Mesenchymal stem cell (in vitro differentiated cells and primary cell): ENCODE measurements at regions not wholly inside any gene's neighbourhood (a gene's known extent, or its start where the extent isn't known, plus 50 kb on each side); places are given as distances from the start of the nearest gene placed in this dataset.

Experiments used
- DNase-seq: peaks from one replicate; pipeline ENCODE4 v3.0.0-alpha.2; 2013
- H2AFZ ChIP-seq: one replicate; pipeline ENCODE4 v1.6.1; 2013; ENCODE audit warnings: low read depth, mild to moderate bottlenecking, control low read depth, inconsistent platforms, low read length, moderate library complexity
- H2AK5ac ChIP-seq: 2 replicates; pipeline ENCODE4 v1.6.1; 2013; ENCODE audit warnings: low read length, moderate library complexity, mild to moderate bottlenecking, inconsistent platforms; ENCODE audit not compliant: severe bottlenecking
- H2BK120ac ChIP-seq: one replicate; pipeline ENCODE4 v1.6.1; 2013; ENCODE audit warnings: low read depth, mild to moderate bottlenecking, inconsistent platforms, low read length, moderate library complexity
- H2BK12ac ChIP-seq, 2 experiments: one replicate each; pipeline ENCODE4 v1.6.1; 2013; ENCODE audit warnings: inconsistent platforms in 2 of 2, low read length in 2 of 2, mild to moderate bottlenecking in 2 of 2, moderate library complexity in 2 of 2, control low read depth in 1 of 2
- H2BK15ac ChIP-seq: one replicate; pipeline ENCODE4 v1.6.1; 2013; ENCODE audit warnings: mild to moderate bottlenecking, low read depth, inconsistent platforms; ENCODE audit not compliant: poor library complexity, severe bottlenecking
- H2BK5ac ChIP-seq: 2 replicates; pipeline ENCODE4 v1.6.1; 2013; ENCODE audit warnings: low read depth, mild to moderate bottlenecking, low read length, control low read depth, inconsistent platforms; ENCODE audit not compliant: poor library complexity, severe bottlenecking
- H3K14ac ChIP-seq, 2 experiments: one replicate each; pipeline ENCODE4 v1.6.1; 2013; ENCODE audit warnings: inconsistent platforms in 2 of 2, low read length in 2 of 2, control low read depth in 1 of 2, mild to moderate bottlenecking in 1 of 2, moderate library complexity in 1 of 2
- H3K18ac ChIP-seq, 2 experiments: one replicate each; pipeline ENCODE4 v1.6.1; 2013; ENCODE audit warnings: inconsistent platforms in 2 of 2, low read length in 2 of 2, control low read depth in 1 of 2, low read depth in 1 of 2, mild to moderate bottlenecking in 1 of 2
- H3K23ac ChIP-seq, 2 experiments: one replicate each; pipeline ENCODE4 v1.6.1; 2013; ENCODE audit warnings: inconsistent platforms in 2 of 2, low read length in 2 of 2, mild to moderate bottlenecking in 2 of 2, moderate library complexity in 2 of 2, control low read depth in 1 of 2
- H3K27ac ChIP-seq: 2 replicates; pipeline ENCODE4 v1.5.1; 2013; ENCODE audit warnings: mild to moderate bottlenecking, moderate library complexity, low read length, control low read depth, inconsistent platforms; ENCODE audit not compliant: poor library complexity, severe bottlenecking
- H3K27me3 ChIP-seq, 2 experiments: 2 replicates each; pipeline versions ENCODE4 v1.6.1 to v1.7.0; 2013; ENCODE audit warnings: low read length in 2 of 2, mild to moderate bottlenecking in 2 of 2, moderate library complexity in 2 of 2, control low read depth in 1 of 2, inconsistent platforms in 1 of 2; ENCODE audit not compliant: control insufficient read depth in 1 of 2, insufficient read depth in 1 of 2
- H3K36me3 ChIP-seq, 2 experiments: 2 replicates each; pipeline versions ENCODE4 v1.6.1 to v1.7.0; 2013; ENCODE audit warnings: low read length in 2 of 2, control low read depth in 1 of 2, inconsistent platforms in 1 of 2, low read depth in 1 of 2, mild to moderate bottlenecking in 1 of 2; ENCODE audit not compliant: insufficient read depth in 2 of 2, control insufficient read depth in 1 of 2
- H3K4ac ChIP-seq, 2 experiments: one replicate each; pipeline ENCODE4 v1.6.1; 2013; ENCODE audit warnings: inconsistent platforms in 2 of 2, low read length in 2 of 2, mild to moderate bottlenecking in 2 of 2, moderate library complexity in 2 of 2, control low read depth in 1 of 2, low read depth in 1 of 2
- H3K4me1 ChIP-seq: 2 replicates; pipeline ENCODE4 v1.6.1; 2013; ENCODE audit warnings: low read depth, low read length, control low read depth; ENCODE audit not compliant: control insufficient read depth, insufficient read depth
- H3K4me2 ChIP-seq: 2 replicates; pipeline ENCODE4 v1.6.1; 2013; ENCODE audit warnings: low read length, mild to moderate bottlenecking, inconsistent platforms; ENCODE audit not compliant: poor library complexity, severe bottlenecking
- H3K4me3 ChIP-seq, 2 experiments: 2 replicates each; pipeline versions ENCODE4 v1.5.1 to v1.7.0; 2013; ENCODE audit warnings: low read length in 2 of 2, mild to moderate bottlenecking in 2 of 2, control low read depth in 1 of 2, low read depth in 1 of 2; ENCODE audit not compliant: insufficient read depth in 1 of 2
- H3K79me1 ChIP-seq: replicated peaks from 2 replicates; pipeline ENCODE4 v1.6.1; 2013; ENCODE audit warnings: mild to moderate bottlenecking, control low read depth, low read length, inconsistent platforms; ENCODE audit not compliant: poor library complexity, severe bottlenecking
- H3K9ac ChIP-seq: 2 replicates; pipeline ENCODE4 v1.7.0; 2013; ENCODE audit warnings: mild to moderate bottlenecking, low read length, moderate library complexity
- H3K9me3 ChIP-seq: 2 replicates; pipeline ENCODE4 v1.7.0; 2013; ENCODE audit warnings: mild to moderate bottlenecking, low read length; ENCODE audit not compliant: control insufficient read depth
- H4K8ac ChIP-seq: one replicate; pipeline ENCODE4 v1.6.1; 2013; ENCODE audit warnings: inconsistent platforms, mild to moderate bottlenecking, low read length, moderate library complexity
- H4K91ac ChIP-seq: one replicate; pipeline ENCODE4 v1.6.1; 2013; ENCODE audit warnings: mild to moderate bottlenecking, low read length, inconsistent platforms
- WGBS: methylation state at CpG from one replicate; pipeline ENCODE4 v1.1.7; 2013; ENCODE audit warnings: mixed read lengths; 5-methylcytosine and 5-hydroxymethylcytosine counted together

GRCh38 chr6:44054721-44055559 is 72.3 kb downstream of the MRPL14 start:
- H3K36me3 ChIP-seq: no peaks in the 10 kb centered on the region
- no peak overlapping the region for H2BK5ac ChIP-seq
- H3K27ac ChIP-seq: no peak overlapping the region
- H3K18ac ChIP-seq: peak overlapping the region; percentile 64 to 66
- H3K9me3 ChIP-seq: no peaks in the 10 kb centered on the region
- peak overlapping the region; percentile 81 for H4K91ac ChIP-seq
- H3K4me3 ChIP-seq: no peak overlapping the region
- H2AK5ac ChIP-seq: peak overlapping the region; percentile 24
- no peaks in the 10 kb centered on the region for H3K27me3 ChIP-seq
- peaks cover 65% of the 10 kb centered on the region for H3K4me1 ChIP-seq
- H2BK15ac ChIP-seq: no peak overlapping the region
- H3K23ac ChIP-seq: no peak overlapping the region
- H3K14ac ChIP-seq: no peak overlapping the region
- peak overlapping the region; percentile 2 for H2BK120ac ChIP-seq
- DNase-seq: peak; percentile 74
- H3K4me2 ChIP-seq: no peak overlapping the region
- peak overlapping the region; percentile 57 for H3K9ac ChIP-seq
- H2AFZ ChIP-seq: no peak overlapping the region
- no peaks in the 10 kb centered on the region for H3K79me1 ChIP-seq
- peak overlapping the region; percentile 16 to 27 for H3K4ac ChIP-seq
- 62% methylated on average over 6 of the region's 8 CpGs for WGBS
- peak overlapping the region; percentile 7 to 51 for H2BK12ac ChIP-seq
- H4K8ac ChIP-seq: peak overlapping the region; percentile 64

GRCh38 chr6:44053760-44054556 is 73.3 kb downstream of the MRPL14 start:
- DNase-seq: peak; percentile 89
- no peak overlapping the region for H2BK15ac ChIP-seq
- no peak overlapping the region for H3K27ac ChIP-seq
- no peak overlapping the region for H3K14ac ChIP-seq
- no peak overlapping the region for H2BK5ac ChIP-seq
- H4K91ac ChIP-seq: peak overlapping the region; percentile 63
- H4K8ac ChIP-seq: peak overlapping the region; percentile 64
- peak overlapping the region; percentile 64 to 71 for H3K18ac ChIP-seq
- peak overlapping the region; percentile 33 to 51 for H2BK12ac ChIP-seq
- peak overlapping the region; percentile 57 for H3K9ac ChIP-seq
- H2BK120ac ChIP-seq: no peak overlapping the region
- H3K4me1 ChIP-seq: peaks cover 64% of the 10 kb centered on the region
- H3K79me1 ChIP-seq: no peaks in the 10 kb centered on the region
- H3K9me3 ChIP-seq: no peaks in the 10 kb centered on the region
- H3K4ac ChIP-seq: peak overlapping the region in 1 of 2 experiments; percentile 35
- H3K4me2 ChIP-seq: no peak overlapping the region
- no peak overlapping the region for H2AFZ ChIP-seq
- WGBS: 46% methylated on average over 11 of the region's 11 CpGs
- H3K23ac ChIP-seq: no peak overlapping the region
- no peaks in the 10 kb centered on the region for H3K36me3 ChIP-seq
- no peaks in the 10 kb centered on the region for H3K27me3 ChIP-seq
- peak overlapping the region; percentile 1 for H2AK5ac ChIP-seq
- no peak overlapping the region for H3K4me3 ChIP-seq

- WGBS: 87% methylated on average over 4 of the region's 6 CpGs
These were observed 74.0 kb downstream of the MRPL14 start for GRCh38 chr6:44053106-44053756.

More at GRCh38 chr6:44053106-44053756, 74.0 kb downstream of the MRPL14 start:
- Histone ChIP-seq H3K4me3 (no peak overlapping the region), H3K14ac (no peak overlapping the region), H2BK5ac (no peak overlapping the region), H4K8ac (no peak overlapping the region), H3K9ac (peak overlapping the region; percentile 31), H3K36me3 (no peaks in the 10 kb centered on the region), H2BK120ac (no peak overlapping the region), H3K4me2 (no peak overlapping the region), H3K4ac (peak overlapping the region; percentile 3 to 27), H3K23ac (no peak overlapping the region), H4K91ac (no peak overlapping the region), H3K27me3 (no peaks in the 10 kb centered on the region), H3K27ac (no peak overlapping the region), H3K9me3 (no peaks in the 10 kb centered on the region), H2AK5ac (no peak overlapping the region), H3K4me1 (peaks cover 57% of the 10 kb centered on the region), H2BK12ac (peak overlapping the region; percentile 18 to 84), H3K79me1 (no peaks in the 10 kb centered on the region), H2BK15ac (no peak overlapping the region), H3K18ac (peak overlapping the region; percentile 46 to 58), H2AFZ (no peak overlapping the region)
- DNase-seq: no peak
